22Rv1 (cell line): ENCODE measurements at regions not wholly inside any gene's neighbourhood (a gene's known extent, or its start where the extent isn't known, plus 50 kb on each side); places are given as distances from the start of the nearest gene placed in this dataset.
"Not testable (repeated sequence)": the region's sequence is repeated elsewhere in the genome, so short reads cannot be mapped to it uniquely, and the experiment has no call there.

Experiments used
- H3K27ac ChIP-seq: fragments of 450-650 bp; 2 replicates; pipeline ENCODE4 v1.5.1; 2017
- CTCF ChIP-seq: fragments of 450-650 bp; IDR thresholded peaks from 2 replicates; pipeline ENCODE4 v1.5.1; 2017; ENCODE audit warnings: mild to moderate bottlenecking
- ZFX ChIP-seq: fragments of 450-650 bp; IDR thresholded peaks from 2 replicates; pipeline ENCODE4 v1.6.1; 2017; ENCODE audit warnings: antibody characterized with exemption, borderline replicate concordance

DNA sequence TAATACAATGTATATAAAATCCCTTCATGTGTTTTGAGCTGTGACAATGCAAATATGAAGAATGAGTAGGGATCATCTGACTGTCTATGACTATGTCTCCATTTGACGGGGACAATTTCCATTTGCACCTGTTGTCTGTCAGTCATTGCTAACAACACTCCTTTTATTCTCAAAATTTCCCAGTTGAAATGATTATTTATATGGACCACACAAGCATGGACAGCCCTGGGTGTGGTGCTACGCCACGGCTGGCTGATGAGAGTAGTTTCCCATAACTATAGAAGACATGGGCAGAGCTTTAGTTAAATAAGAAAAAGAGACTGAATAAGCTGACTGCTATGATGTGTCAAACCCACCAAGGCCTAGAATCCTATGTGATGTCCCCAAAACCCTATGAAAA, 135.8 kb downstream of the MAP3K21 start:
- TF ChIP-seq CTCF (no peak), ZFX (no peak)
- H3K27ac ChIP-seq = no peak overlapping the region

- TF ChIP-seq ZFX (no peak), CTCF (no peak)
- H3K27ac ChIP-seq = no peak overlapping the region
Measured at GRCh38 chr1:233465745-233466343, 138.3 kb downstream of the MAP3K21 start.

DNA sequence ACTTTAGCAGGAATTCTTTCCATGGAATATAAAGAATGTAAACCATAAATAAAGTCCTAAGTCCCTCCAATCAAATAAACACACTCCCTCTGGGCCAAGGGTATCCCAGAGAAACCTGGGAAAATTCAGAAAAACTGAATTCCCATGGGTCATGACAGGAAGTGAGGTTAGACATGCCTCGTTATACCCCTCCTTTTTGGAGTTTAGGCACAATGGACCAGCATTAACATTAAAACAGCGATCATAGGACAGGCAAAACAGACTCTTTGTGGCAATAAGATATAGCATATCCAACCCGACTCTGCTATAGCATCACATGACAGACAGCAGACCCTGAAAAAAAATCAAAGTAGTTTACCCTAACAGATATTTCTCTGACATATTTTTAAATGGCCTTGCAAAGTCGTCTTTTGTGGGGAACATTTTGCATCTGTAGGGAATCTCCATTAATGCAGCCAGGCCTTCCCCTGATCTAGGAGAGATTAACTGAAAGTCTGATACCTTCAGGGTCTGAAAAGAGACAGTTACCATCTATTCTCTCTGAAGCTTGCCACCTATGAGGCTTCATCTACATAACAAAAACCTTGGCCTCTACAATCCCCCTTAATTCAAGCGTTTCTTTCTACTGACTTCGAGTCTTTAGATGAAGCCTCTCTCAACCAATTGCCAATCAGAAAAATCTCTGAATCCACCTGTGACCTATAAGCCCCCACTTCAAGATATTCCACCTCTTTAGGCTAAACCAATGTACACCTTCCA, 143.0 kb upstream of the KCNK1 start:
- TF ChIP-seq ZFX (no peak), CTCF (no peak)
- H3K27ac ChIP-seq = no peak overlapping the region

GRCh38 chr1:233471851-233472250, 142.1 kb upstream of the KCNK1 start:
- not testable (repeated sequence) for H3K27ac ChIP-seq

- not testable (repeated sequence) for H3K27ac ChIP-seq
Measured at GRCh38 chr1:233472796-233473195, 141.1 kb upstream of the KCNK1 start.

- H3K27ac ChIP-seq = no peak overlapping the region
- TF ChIP-seq ZFX = no peak
- no peak for TF ChIP-seq CTCF
Measured at GRCh38 chr1:233473549-233474204, 140.2 kb upstream of the KCNK1 start.

DNA sequence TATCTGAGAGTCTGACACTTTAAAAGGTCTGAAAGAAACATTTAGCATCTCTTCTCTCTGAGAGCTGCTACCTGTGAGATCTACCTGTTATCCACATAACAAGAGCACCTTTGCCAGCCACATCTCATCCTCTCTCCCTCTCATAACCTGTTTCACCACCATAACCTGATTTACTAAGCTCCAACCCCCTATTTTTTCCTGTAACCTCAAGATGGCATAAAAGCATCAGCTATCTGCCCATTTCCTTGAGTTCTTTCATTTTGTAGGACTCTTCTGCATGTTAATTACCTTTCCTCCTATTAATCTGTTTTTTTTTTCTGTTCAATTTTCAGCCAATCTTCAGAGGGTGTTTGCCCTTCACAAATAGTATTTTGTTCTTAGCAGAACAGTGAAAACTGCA, 136.5 kb upstream of the KCNK1 start:
- no peak overlapping the region for H3K27ac ChIP-seq
- TF ChIP-seq CTCF (no peak), ZFX (no peak)

- H3K27ac ChIP-seq = no peak overlapping the region
- TF ChIP-seq ZFX = no peak
- no peak for TF ChIP-seq CTCF
Measured at GRCh38 chr1:233478611-233479010, 135.3 kb upstream of the KCNK1 start.
